Stomach (tissue), 8 donors: ENCODE measurements at regions not wholly inside any gene's neighbourhood (a gene's known extent, or its start where the extent isn't known, plus 50 kb on each side); places are given as distances from the start of the nearest gene placed in this dataset.
A peak's percentile ranks its signal among the peaks of the same experiment; 100 is the strongest.

ENCODE experiments used
- DNase-seq, 2 donors: peaks; one replicate each; pipeline versions ENCODE4 v3.0.0 to v3.0.0-alpha.2; 2013 to 2019
- H3K27ac ChIP-seq, 5 donors: fragments of 200-600 bp in 4 of 5; sonication (generic) in 4 of 5; one replicate each; pipeline ENCODE4 v1.5.1; 2013 to 2019; ENCODE audit warnings: mild to moderate bottlenecking in 1 of 5, moderate library complexity in 1 of 5
- H3K27me3 ChIP-seq, 3 donors: fragments of 200-600 bp; sonication (generic); one replicate each; pipeline ENCODE4 v1.5.1; 2017 to 2019; ENCODE audit warnings: mixed run types in 1 of 3
- H3K36me3 ChIP-seq, 4 donors: fragments of 200-600 bp; sonication (generic); 1 replicate in 3 of 4; 2 replicates in 1 of 4; pipeline ENCODE4 v1.5.1; 2016 to 2019
- H3K4me1 ChIP-seq, 4 donors: fragments of 200-600 bp; sonication (generic); one replicate each; pipeline ENCODE4 v1.5.1; 2016 to 2019
- H3K4me3 ChIP-seq, 4 donors: fragments of 200-600 bp; sonication (generic) in 3 of 4; one replicate each; pipeline ENCODE4 v1.5.1; 2016 to 2019; ENCODE audit warnings: mild to moderate bottlenecking in 1 of 4
- H3K9me3 ChIP-seq, 4 donors: fragments of 200-600 bp; sonication (generic); one replicate each; pipeline ENCODE4 v1.5.1; 2016 to 2019
- EP300 ChIP-seq: sonication (generic); formaldehyde crosslinking; IDR thresholded peaks from one replicate; pipeline ENCODE4 v1.6.1; 2017; ENCODE audit warnings: antibody characterized with exemption
- POLR2A ChIP-seq, 4 donors: fragments of 450-650 bp; IDR thresholded peaks; one replicate each; pipeline ENCODE4 v1.6.1; 2016; ENCODE audit warnings: antibody characterized with exemption in 4 of 4, control low read depth in 2 of 4, mild to moderate bottlenecking in 1 of 4, moderate library complexity in 1 of 4
- POLR2AphosphoS5 ChIP-seq, 3 donors: sonication (generic); formaldehyde crosslinking; IDR thresholded peaks; one replicate each; pipeline ENCODE4 v1.6.1; 2016; ENCODE audit warnings: antibody characterized with exemption in 3 of 3
- WGBS, 5 donors: extraction: QIAGEN DNeasy Blood & Tissue Kit in 3 of 5; methylation state at CpG; one replicate each; pipeline versions ENCODE4 v1.1.5 to v1.1.7; 2013 to 2018; 5-methylcytosine and 5-hydroxymethylcytosine counted together
- intact Hi-C: fragments of 100-400 bp; cut with DNase I; formaldehyde crosslinking; loops from one replicate; pipeline ENCODE4 v1.15.1; 2023; ENCODE audit warnings: low total_unique reads
- TF ChIP-seq, protein P1 (sequence below), 7 experiments: fragments of 450-650 bp in 4 of 7; fragments of 200-600 bp in 3 of 7; sonication (generic) in 3 of 7; IDR thresholded peaks; one replicate each; pipeline ENCODE4 v1.5.1; 2016 to 2019; ENCODE audit warnings: antibody characterized with exemption in 7 of 7, control low read depth in 2 of 7, mild to moderate bottlenecking in 1 of 7
- donor health status: healthy with polysubstance abuse.
- donor health status: Bipolar disorder and iron deficiency.
- donor health status: healthy.

DNA sequence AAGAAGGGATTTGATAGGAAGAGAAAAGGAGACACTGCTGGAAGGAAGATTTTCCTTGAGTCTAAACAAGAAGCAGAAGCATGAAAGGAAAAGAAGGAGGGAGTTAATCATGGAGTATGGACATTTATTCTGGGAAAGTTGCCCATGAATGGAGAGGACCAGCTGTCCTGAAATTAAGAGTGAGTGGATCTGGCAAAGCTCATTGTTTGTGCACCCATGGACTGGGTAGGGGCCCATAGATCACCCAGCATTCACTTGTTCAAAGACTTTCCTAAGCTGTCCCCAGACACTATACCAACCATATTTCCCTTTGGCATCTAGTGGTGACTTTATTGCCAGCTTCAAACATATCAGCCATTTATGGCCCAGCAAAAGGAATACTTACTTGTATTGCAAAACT lies 422.7 kb downstream of the FBXO15 start:
- TF ChIP-seq, protein P1, sequence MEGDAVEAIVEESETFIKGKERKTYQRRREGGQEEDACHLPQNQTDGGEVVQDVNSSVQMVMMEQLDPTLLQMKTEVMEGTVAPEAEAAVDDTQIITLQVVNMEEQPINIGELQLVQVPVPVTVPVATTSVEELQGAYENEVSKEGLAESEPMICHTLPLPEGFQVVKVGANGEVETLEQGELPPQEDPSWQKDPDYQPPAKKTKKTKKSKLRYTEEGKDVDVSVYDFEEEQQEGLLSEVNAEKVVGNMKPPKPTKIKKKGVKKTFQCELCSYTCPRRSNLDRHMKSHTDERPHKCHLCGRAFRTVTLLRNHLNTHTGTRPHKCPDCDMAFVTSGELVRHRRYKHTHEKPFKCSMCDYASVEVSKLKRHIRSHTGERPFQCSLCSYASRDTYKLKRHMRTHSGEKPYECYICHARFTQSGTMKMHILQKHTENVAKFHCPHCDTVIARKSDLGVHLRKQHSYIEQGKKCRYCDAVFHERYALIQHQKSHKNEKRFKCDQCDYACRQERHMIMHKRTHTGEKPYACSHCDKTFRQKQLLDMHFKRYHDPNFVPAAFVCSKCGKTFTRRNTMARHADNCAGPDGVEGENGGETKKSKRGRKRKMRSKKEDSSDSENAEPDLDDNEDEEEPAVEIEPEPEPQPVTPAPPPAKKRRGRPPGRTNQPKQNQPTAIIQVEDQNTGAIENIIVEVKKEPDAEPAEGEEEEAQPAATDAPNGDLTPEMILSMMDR (IDR thresholded peaks at IDR 0.05) = no peak
- no peak for TF ChIP-seq EP300
- no peak for TF ChIP-seq POLR2A (IDR thresholded peaks at IDR 0.05)
- TF ChIP-seq POLR2AphosphoS5 (IDR thresholded peaks at IDR 0.05) = no peak
- Histone ChIP-seq H3K27me3 (no peaks in the 10 kb centered on the region), H3K4me1 (no peaks in the 10 kb centered on the region), H3K9me3 (peaks cover 0 to 8% (median under 1%) of the 10 kb centered on the region in 4 donors), H3K27ac (no peak overlapping the region), H3K4me3 (no peak overlapping the region), H3K36me3 (no peaks in the 10 kb centered on the region)
- intact Hi-C loops = no loop called here
- DNase-seq = no peak

DNA sequence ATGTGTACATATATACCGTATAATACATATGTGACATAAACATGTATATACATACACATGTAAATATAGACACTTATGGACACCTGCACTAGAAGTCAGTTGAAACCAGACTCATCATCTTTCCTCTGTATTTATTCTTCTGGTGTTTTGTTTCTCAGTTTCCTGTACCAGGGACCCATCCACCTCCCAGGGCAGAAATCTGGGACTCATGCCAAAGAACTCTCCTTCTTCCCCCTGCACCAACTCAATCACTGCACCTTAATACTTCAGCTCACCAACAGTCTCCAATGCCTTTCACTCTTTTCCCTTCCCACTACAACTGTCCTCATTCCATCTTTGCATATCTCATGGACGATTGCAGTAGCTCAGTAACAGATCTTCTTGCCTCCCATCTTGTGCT lies 428.0 kb downstream of the FBXO15 start:
- no peak for TF ChIP-seq EP300
- TF ChIP-seq POLR2A (IDR thresholded peaks at IDR 0.05) = no peak
- TF ChIP-seq POLR2AphosphoS5 (IDR thresholded peaks at IDR 0.05) = no peak
- TF ChIP-seq, protein P1 (IDR thresholded peaks at IDR 0.05) = no peak
- Histone ChIP-seq H3K27ac (no peak overlapping the region), H3K4me3 (no peak overlapping the region), H3K36me3 (no peaks in the 10 kb centered on the region), H3K9me3 (peaks cover 0 to 12% (median 0%) of the 10 kb centered on the region in 4 donors), H3K27me3 (no peaks in the 10 kb centered on the region), H3K4me1 (no peaks in the 10 kb centered on the region)
- WGBS, 5 donors = 63 to 82% (median 76%) methylated on average over 2 of the region's 2 CpGs
- intact Hi-C loops = no loop called here
- no peak for DNase-seq

DNA sequence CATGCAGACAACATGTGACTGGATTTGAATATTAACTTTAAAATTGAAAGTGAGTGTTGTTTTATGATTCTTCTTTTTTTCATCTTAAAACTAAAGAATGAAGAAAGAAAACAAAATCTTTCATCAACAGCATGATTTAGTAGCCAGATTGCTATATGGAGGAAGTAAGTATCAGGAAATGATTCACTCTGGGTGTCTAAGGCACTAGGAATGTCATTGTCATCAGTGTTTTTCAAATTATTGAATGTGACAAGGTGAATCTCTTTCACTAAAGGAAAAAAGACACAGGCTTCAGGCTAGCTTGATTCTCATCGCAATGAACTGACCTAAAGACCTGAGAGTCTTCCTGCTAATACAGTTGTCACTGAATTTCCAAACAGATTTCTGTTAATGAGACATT lies 430.1 kb downstream of the FBXO15 start:
- TF ChIP-seq POLR2A (IDR thresholded peaks at IDR 0.05) = no peak
- TF ChIP-seq, protein P1 (IDR thresholded peaks at IDR 0.05) = no peak
- no peak for TF ChIP-seq POLR2AphosphoS5 (IDR thresholded peaks at IDR 0.05)
- no peak for TF ChIP-seq EP300

DNA sequence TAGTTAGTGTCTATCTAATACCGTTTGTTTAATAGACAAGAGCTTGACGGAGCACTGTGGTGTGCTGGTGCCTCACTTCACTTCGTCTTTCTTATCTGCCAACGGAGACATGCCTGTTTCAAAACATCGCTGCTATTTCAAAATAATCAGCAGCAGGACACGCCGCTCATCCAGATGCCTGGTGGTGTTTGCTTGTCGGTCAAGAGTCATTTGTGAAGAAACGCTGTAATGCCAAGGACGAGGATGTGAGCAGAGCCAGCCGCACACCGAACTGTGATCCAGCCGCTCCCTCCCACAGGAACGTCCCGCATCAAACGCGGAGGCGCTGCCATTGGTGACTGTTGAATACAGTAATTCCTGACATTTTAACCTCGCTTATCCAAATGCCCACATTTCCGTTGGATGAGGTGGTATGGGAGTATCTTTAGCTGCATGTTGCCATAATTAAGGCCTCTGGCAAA lies 432.4 kb downstream of the FBXO15 start:
- intact Hi-C loops = no loop called here
- TF ChIP-seq, protein P1 (IDR thresholded peaks at IDR 0.05) = no peak
- TF ChIP-seq POLR2AphosphoS5 (IDR thresholded peaks at IDR 0.05) = no peak
- TF ChIP-seq EP300 = no peak
- TF ChIP-seq POLR2A (IDR thresholded peaks at IDR 0.05) = no peak

More for the DNA sequence above, 430.1 kb downstream of the FBXO15 start:
- no peak for DNase-seq
- intact Hi-C loops = no loop called here
- no peaks in the 10 kb centered on the region for H3K36me3 ChIP-seq
- no peak overlapping the region for H3K4me3 ChIP-seq
- no peak overlapping the region for H3K27ac ChIP-seq
- H3K9me3 ChIP-seq = peaks cover 0 to 12% (median 0%) of the 10 kb centered on the region in 4 donors
- 76 to 95% (median 86%) methylated on average over 1 of the region's 1 CpG for WGBS, 5 donors
- H3K4me1 ChIP-seq = no peaks in the 10 kb centered on the region
- H3K27me3 ChIP-seq = no peaks in the 10 kb centered on the region

More for the DNA sequence above, 432.4 kb downstream of the FBXO15 start:
- H3K4me3 ChIP-seq = no peak overlapping the region
- no peaks in the 10 kb centered on the region for H3K36me3 ChIP-seq
- H3K27me3 ChIP-seq = no peaks in the 10 kb centered on the region
- 32 to 39% (median 36%) methylated on average over 20 of the region's 20 CpGs for WGBS, 5 donors
- peaks cover 0 to 9% (median 0%) of the 10 kb centered on the region in 4 donors for H3K9me3 ChIP-seq
- peak in 1 of 2 donors; percentile 14 for DNase-seq
- no peaks in the 10 kb centered on the region for H3K4me1 ChIP-seq
- no peak overlapping the region for H3K27ac ChIP-seq
